ENCODE measurements at regions not wholly inside any gene's neighbourhood (a gene's known extent, or its start where the extent isn't known, plus 50 kb on each side); places are given as distances from the start of the nearest gene placed in this dataset.

GRCh38 chr15:20672470-20672869 is 130.9 kb upstream of the GOLGA6L6 start:
- Histone ChIP-seq H4K5ac (ENCODE audit: low read depth, low read length) (no peak overlapping the region), H3K23ac (ENCODE audit: low read depth, low read length) (no peak overlapping the region), H3K4me1 (ENCODE audit: control insufficient read depth, insufficient read depth, low read length) (no peaks in the 10 kb centered on the region), H2BK5ac (ENCODE audit: low read depth, low read length, poor library complexity, severe bottlenecking) (no peak overlapping the region), H2AK9ac (replicated peaks; ENCODE audit: low read depth, low read length, poor library complexity) (no peak overlapping the region), H3K9me1 (ENCODE audit: insufficient read depth, low read length) (no peaks in the 10 kb centered on the region), H3K4me3 (ENCODE audit: insufficient read depth, low read depth, low read length) (no peak overlapping the region), H3K56ac (ENCODE audit: extremely low read depth, insufficient read depth, low read length) (no peak overlapping the region), H3K79me1 (ENCODE audit: low read depth in 1 of 2, low read length in 2 of 2) (no peaks in the 10 kb centered on the region), H2AFZ (replicated peaks; ENCODE audit: low read length, poor library complexity) (no peak overlapping the region), H3K18ac (ENCODE audit: low read depth, low read length) (no peak overlapping the region), H3K9me3 (ENCODE audit: control insufficient read depth, insufficient read depth, low read length) (no peaks in the 10 kb centered on the region; the same call in 1 of the 2 replicates), H3K9ac (ENCODE audit: low read depth, low read length) (no peak overlapping the region), H4K8ac (ENCODE audit: low read depth in 2 of 2, low read length in 2 of 2) (no peak overlapping the region), H3K27me3 (ENCODE audit: control insufficient read depth, insufficient read depth, low read length) (no peaks in the 10 kb centered on the region), H3K4ac (ENCODE audit: low read depth, low read length) (no peak overlapping the region), H2BK120ac (ENCODE audit: low read depth, low read length) (no peak overlapping the region), H3K36me3 (ENCODE audit: control insufficient read depth, insufficient read depth, low read length) (no peaks in the 10 kb centered on the region), H2BK15ac (ENCODE audit: low read depth, low read length) (no peak overlapping the region), H3K14ac (replicated peaks; ENCODE audit: low read depth, low read length) (no peak overlapping the region), H3K4me2 (ENCODE audit: low read depth, low read length) (no peak overlapping the region), H4K91ac (ENCODE audit: insufficient read depth, low read depth, low read length) (no peak overlapping the region), H3K27ac (ENCODE audit: insufficient read depth, low read length) (no peak overlapping the region), H2AK5ac (ENCODE audit: low read depth, low read length) (no peak overlapping the region), H2BK20ac (ENCODE audit: low read depth, low read length) (no peak overlapping the region), H4K20me1 (ENCODE audit: insufficient read depth, low read length) (no peaks in the 10 kb centered on the region)
- ATAC-seq (ENCODE audit: low read depth) (no peak), DNase-seq (no peak)
- dilution Hi-C loops (cut with HindIII; ENCODE audit: low sequenced_read_pairs, unreplicated experiment): no loop called here
- in situ Hi-C loops (cut with MboI; ENCODE audit: low sequenced_read_pairs): no loop called here
- no TSS peak for BruUV-seq (replicated peaks)
- WGBS, 2 experiments (ENCODE audit: extremely low coverage in 2 of 2, insufficient read length in 1 of 2): no CpG with 5 or more reads among the region's 1 CpG
- ChIA-PET CTCF (no interaction called here), POLR2A (ENCODE audit: unreplicated experiment) (no interaction called here)
- no peak for TF ChIP-seq USF2 (IDR thresholded peaks at IDR 0.05; ENCODE audit: low read depth, low read length)
- TF ChIP-seq MAZ (IDR thresholded peaks at IDR 0.05; ENCODE audit: borderline replicate concordance, low read depth, low read length): no peak
- no peak for TF ChIP-seq RAD21 (IDR thresholded peaks at IDR 0.05; ENCODE audit: low read length)
- no peak for TF ChIP-seq RCOR1 (IDR thresholded peaks at IDR 0.05; ENCODE audit: insufficient replicate concordance, low read length)
- no peak for TF ChIP-seq NFE2L2 (IDR thresholded peaks at IDR 0.05; ENCODE audit: low read depth, low read length)
- TF ChIP-seq FOS (IDR thresholded peaks at IDR 0.05; ENCODE audit: low read depth, low read length): no peak
- TF ChIP-seq BHLHE40 (IDR thresholded peaks at IDR 0.05; ENCODE audit: low read depth, low read length): no peak
- no peak for TF ChIP-seq MAFK (IDR thresholded peaks at IDR 0.05; ENCODE audit: low read depth, low read length)
- no peak for TF ChIP-seq SMC3 (IDR thresholded peaks at IDR 0.05; ENCODE audit: low read depth, low read length)
- TF ChIP-seq ELK1 (IDR thresholded peaks at IDR 0.05; ENCODE audit: borderline replicate concordance, low read depth, low read length): no peak
- no peak for TF ChIP-seq CHD1 (IDR thresholded peaks at IDR 0.05; ENCODE audit: low read depth, low read length)
- TF ChIP-seq POLR2A (IDR thresholded peaks at IDR 0.05; ENCODE audit: low read depth, low read length): no peak
- TF ChIP-seq MXI1 (IDR thresholded peaks at IDR 0.05; ENCODE audit: borderline replicate concordance, low read depth, low read length): no peak
- no peak for TF ChIP-seq CTCF (conservative IDR thresholded peaks at IDR 0.05; ENCODE audit: low read depth, low read length)
- TF ChIP-seq CEBPB (IDR thresholded peaks at IDR 0.05; ENCODE audit: low read depth, low read length): no peak
- TF ChIP-seq RFX5 (IDR thresholded peaks at IDR 0.05; ENCODE audit: low read depth, low read length): no peak
- intact Hi-C loops (cut with micrococcal nuclease): no loop called here
